Fibroblast of peridontal ligament (primary cell): ENCODE measurements at regions not wholly inside any gene's neighbourhood (a gene's known extent, or its start where the extent isn't known, plus 50 kb on each side); places are given as distances from the start of the nearest gene placed in this dataset.

Experiments used
- DNase-seq: peaks from one replicate; pipeline ENCODE4 v3.0.0-alpha.2; 2010; ENCODE audit errors: extremely low read depth

GRCh38 chr2:118665784-118666529 is 181.5 kb downstream of the EN1 start:
- no peak for DNase-seq

DNA sequence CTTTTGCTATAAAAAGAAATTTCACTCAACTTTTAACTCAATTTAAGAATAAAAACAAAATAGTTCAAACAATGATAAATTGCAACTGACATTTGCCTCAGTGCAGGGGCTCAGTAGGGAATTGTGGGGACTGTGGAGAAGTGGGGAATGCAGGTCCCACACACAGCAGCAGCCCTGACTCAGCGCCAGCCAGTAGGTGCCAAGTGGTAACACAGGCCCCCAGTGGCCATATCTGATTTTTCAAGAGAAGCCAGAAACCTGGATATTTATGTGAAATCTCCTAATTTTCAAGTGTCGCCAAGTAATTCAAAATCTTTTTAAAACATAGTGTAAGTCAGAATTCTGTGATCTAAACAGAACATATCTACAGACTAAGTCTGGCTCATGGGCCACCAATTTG is 186.3 kb downstream of the EN1 start:
- DNase-seq: peak; percentile 82

GRCh38 chr2:118658596-118659198 is 188.8 kb downstream of the EN1 start:
- no peak for DNase-seq

DNA sequence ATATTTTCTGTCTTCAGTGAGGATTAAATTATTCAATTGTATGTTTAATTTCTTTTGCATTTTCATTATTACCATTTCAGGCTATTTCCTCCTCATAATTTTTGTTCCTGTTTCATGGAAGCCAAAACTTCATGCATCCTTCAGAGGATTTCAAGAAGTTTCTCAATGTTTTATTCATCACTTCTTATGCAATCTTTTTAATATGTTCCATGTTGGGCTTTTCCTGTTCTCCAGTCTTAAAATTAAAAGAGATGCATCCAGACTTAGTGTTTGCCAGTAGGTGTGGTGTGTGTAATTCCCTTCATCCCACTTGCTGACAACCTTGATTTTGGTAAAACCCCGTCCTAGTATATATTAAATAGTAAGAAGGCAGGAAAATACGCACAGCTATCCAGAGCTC is 190.0 kb downstream of the EN1 start:
- peak; percentile 73 for DNase-seq

GRCh38 chr2:118654945-118655344 is 192.5 kb downstream of the EN1 start:
- peak; percentile 91 for DNase-seq

GRCh38 chr2:118650327-118650726 is 197.1 kb downstream of the EN1 start:
- DNase-seq: no peak

DNA sequence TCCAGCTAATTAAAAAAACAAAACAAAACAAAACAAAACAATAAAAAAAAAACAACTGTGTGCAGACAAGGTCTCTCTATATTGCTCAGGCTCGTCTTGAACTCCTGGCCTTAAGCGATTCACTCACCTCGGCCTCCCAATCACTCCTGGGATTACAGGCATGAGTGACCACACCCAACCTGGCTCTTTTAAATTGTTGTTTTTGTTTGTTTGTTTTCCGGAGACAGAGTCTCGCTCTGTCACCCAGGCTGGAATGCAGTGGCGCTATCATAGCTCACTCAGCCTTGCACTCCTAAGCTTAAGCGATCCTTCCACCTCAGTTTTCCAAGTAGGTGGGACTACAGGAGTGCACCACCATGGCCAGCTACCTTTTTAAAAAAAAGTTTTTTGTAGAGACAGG is 201.6 kb downstream of the EN1 start:
- DNase-seq: no peak

DNA sequence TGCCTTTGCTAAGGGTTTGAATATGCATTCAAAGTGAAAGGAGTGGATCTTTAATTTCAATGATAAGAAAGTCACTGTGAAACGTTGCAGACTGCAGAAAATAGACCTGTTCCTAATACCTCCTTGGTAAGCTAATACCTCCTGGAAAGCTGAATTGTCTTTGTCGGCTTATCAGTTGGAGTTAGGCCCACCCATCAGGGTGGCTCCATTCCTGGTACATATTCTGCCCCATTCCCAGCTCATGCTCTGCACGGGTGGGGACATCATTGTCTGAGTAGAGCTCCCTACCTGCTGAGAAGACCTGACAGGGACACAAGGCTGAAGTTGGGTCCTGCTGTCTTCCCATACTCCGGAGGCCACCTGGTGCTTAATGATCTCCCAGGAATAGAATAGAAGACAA is 203.3 kb downstream of the EN1 start:
- DNase-seq: no peak

- peak; percentile 13 for DNase-seq
Observed at GRCh38 chr2:118643294-118643693, 204.2 kb downstream of the EN1 start.

DNA sequence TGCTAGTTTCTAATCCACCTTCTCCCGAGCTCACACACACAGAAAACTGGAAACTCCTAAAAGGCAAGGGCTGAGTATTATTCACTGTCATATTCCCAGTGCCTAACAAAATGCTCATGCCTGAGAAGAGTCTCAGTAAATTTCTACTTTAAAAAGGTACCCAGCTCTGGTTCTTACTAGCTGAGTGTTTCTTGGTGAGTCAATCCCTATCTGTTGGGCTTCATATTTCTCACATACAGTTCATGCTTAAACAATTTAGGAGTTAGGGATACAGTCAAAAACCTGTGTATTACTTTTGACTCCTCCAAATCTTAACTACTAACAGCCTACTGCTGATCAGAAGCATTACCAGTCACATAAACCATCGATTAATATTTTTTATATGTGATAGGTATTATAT is 204.9 kb downstream of the EN1 start:
- DNase-seq: no peak

DNA sequence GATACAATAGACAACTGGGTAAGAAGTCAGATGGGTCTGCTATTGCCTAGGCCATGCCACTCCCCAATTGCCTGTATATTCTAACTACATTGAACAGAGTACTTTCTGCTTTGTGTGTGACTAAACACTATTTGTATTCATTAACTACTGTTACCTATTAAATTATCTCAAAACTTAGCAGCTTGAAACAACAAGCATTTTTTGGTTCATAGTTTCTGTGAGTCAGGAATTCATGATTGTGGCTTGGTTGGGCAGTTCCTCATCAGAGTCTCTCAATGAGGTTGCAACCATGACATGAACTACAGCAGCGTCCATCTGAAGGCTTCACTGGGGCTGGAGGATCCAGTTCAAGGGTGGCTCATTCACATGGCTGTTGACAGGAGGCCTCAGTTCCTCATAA is 205.7 kb downstream of the EN1 start:
- no peak for DNase-seq

GRCh38 chr2:118639371-118639770 is 208.1 kb downstream of the EN1 start:
- no peak for DNase-seq

GRCh38 chr2:118638453-118638852 is 209.0 kb downstream of the EN1 start:
- DNase-seq: no peak

- DNase-seq: no peak
Observed at GRCh38 chr2:118635891-118636290, 211.6 kb downstream of the EN1 start.

- DNase-seq: no peak
Observed at GRCh38 chr2:118634876-118635275, 212.6 kb downstream of the EN1 start.

DNA sequence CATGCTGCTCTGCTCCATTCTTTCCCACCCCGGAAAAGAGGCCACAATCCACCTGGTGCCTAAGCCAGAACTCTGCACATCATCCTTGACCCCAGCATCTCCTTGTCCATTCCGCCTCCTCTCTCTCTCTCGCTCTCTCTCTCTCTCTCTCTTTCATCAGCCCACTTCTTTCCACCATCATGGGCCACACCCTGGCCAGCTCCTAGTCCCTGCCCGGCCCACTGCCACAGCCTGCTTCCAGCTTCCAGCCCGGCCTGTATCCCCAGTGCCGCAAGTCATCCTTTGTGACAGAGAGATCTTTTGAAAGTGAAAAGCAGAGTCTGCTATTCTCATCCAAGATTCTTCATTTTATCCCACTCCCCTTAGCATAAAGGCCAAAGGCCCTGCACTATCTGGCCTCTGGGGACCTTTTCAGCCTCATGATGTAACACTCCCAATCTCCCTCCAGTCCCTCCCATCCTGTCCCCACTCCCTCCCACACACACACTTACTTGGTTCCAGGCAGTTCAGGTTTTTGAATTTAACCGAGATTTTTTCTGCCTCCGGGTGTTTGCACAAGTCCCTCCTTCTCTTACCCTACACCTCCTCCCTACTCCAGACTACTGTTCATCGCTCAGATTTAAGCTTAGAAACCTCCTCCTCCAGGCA is 214.0 kb downstream of the EN1 start:
- no peak for DNase-seq

- no peak for DNase-seq
Observed at GRCh38 chr2:118632921-118633320, 214.5 kb downstream of the EN1 start.

- DNase-seq: no peak
Observed at GRCh38 chr2:118627156-118627555, 220.3 kb downstream of the EN1 start.

DNA sequence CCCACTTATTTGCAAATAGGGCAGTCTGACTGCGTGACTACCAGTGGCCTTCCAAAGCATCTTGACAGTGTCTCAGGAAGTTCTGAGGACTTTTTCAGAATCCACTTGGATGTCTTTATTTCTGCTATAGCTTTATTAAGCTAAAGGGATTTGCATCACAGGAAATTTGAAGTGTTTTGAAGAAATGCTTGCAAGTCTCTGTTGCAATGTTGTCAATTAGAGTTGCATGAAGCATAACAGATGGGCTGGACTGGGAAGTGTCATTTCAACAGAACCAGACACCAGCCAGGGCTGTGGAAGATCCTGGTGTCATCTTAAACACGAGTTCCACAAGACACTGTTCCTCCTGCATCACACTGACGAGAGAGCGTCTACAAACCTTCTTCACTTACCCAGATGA is 224.5 kb downstream of the EN1 start:
- peak; percentile 7 for DNase-seq

GRCh38 chr2:118622108-118622507 is 225.3 kb downstream of the EN1 start:
- no peak for DNase-seq

DNA sequence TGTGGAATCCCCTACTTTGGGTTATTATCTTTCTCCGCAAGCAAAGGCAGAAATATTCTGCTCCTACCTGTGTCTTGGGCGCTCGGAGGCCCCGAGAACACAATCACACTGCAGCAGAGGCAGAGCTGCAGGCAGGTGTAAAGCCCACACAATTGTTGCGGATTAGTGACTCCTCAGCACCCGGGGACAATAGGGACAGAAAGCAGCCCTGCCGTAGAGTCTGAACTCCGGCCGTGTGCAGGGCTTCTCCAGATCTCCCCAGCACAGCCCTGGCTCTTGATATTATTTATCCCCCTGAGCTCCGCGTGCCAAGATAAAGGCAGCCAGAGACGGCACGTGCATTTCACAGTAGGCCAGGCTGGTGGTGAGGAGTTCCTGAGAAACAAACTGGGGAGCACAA is 229.2 kb downstream of the EN1 start:
- DNase-seq: no peak

GRCh38 chr2:118616432-118616831 is 231.0 kb downstream of the EN1 start:
- no peak for DNase-seq

DNA sequence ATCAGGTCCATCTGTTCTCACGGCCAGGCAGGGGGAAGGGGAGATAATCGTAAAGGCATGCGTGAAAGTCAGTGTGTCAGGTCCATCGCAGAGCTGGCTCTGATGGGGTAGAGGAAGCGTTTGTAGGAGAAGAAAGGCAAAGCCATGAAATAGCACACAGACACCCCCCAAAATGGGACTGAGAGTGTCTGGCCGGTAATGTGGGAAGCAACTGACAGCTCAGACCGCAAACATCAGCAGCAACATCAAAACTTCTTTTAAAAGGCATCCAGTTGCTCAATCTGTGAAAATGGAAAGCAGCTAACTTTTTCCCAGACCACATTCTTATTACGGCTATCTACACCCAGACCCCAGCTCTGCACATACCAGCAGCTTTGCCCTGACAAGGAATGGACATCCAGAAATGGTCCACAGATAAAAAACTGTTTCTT is 232.6 kb downstream of the EN1 start:
- peak; percentile 25 for DNase-seq
